NCI-H2081 (cell line): ENCODE measurements at regions not wholly inside any gene's neighbourhood (a gene's known extent, or its start where the extent isn't known, plus 50 kb on each side); places are given as distances from the start of the nearest gene placed in this dataset.
A peak's percentile ranks its signal among the peaks of the same experiment; 100 is the strongest.

Experiments
- DNase-seq, 2 experiments: peaks; one replicate each; lab custom pipeline; 2025; lab: John Stamatoyannopoulos, UW

DNA sequence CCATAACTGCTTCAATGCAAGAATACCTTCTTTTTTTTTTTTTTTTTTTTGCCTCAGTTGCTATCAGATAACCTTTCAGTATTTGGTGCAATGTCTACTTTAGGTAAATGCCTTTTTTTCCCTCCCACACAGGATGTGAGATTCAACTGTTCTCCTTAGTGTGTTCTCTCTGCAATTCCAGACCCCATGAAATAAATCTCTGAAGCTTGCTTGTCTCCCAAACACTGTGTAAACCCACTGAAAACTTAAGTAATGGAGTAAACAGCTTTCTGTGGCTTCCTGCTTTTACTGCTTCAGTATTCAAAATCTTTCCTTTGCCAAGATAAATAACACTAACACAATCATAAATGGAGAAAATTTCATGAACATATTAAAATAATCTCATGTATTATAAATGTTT lies 55.8 kb upstream of the CLEC14A start:
- DNase-seq = peak in 1 of 2 experiments; percentile 25

GRCh38 chr14:38310420-38310995 lies 54.6 kb upstream of the CLEC14A start:
- DNase-seq = no peak

DNA sequence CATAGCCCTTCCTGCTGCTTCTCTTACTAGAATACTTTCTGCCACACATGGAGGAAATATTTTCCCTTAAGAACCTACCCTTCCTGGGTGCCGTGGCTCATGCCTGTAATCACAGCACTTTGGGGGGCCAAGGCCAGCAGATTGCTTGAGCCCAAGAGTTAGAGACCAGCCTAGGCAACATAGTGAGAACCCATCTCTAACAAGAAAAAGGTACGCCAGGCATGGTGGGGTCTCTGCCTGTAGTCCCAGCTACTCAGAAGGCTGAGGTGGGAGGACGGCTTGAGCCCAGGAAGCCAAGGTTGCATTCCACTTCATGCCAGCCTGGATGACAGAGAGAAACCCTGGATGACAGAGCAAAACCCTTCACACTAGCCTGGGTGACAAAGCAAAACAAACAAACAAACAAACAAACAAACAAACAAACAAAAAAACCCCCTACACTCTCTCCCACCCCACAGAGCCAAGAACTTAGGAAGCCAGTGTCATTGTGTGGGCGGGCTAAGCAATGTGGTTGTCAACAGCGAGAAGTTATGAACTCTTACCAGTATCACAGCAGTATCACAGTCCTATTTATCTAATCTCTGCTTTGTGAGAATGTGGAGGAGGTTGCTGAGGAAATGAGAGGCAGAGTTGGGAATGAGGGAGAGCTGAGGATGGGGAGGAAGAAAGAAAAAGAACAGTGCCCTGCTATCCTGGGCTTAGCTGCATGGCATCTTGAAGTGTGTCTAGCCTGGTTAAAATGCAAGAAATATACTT lies 53.8 kb upstream of the CLEC14A start:
- no peak for DNase-seq
